ENCODE measurements at regions not wholly inside any gene's neighbourhood (a gene's known extent, or its start where the extent isn't known, plus 50 kb on each side); places are given as distances from the start of the nearest gene placed in this dataset.

DNA sequence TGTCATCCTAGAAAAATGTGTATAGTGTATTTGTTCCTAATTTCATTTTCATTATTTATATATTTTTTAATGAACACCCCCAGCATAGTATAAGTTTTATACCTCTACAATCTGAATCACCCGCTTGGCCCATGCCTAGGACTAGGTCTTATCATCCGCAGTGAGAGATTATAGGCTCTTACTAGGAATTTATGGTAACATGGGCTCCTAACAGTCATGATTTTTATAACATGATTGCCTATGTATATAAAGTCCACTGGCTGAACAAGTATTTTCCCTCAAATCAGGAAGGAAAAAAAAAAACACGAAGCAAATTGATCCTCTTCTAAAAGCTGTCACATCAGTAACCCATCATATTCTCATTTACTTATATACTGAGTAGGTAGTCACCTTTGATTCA lies 666.1 kb upstream of the NRXN1 start:
- intact Hi-C loops (cut with DNase I): no loop called here
- no peak for DNase-seq (ENCODE audit: low spot score)

DNA sequence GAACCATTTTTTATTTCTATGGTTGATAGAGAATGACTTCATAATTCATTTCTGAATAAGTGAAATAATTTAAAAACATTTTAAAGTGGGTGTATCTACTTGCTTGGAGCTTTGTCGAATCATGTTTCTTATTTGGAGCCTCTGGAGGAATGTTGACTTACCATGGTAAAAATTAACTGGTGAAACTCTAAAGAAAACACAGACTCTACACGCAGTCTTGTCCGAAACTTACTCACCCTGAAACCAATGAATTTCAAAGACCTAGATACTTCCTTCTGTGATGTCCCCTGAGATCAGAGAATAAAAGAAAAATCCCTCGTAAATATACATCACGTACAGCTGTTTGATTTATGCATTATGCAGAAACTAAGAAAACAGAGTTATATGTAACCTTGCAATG lies 665.2 kb upstream of the NRXN1 start:
- DNase-seq (ENCODE audit: low spot score): no peak
- intact Hi-C loops (cut with DNase I): no loop called here

DNA sequence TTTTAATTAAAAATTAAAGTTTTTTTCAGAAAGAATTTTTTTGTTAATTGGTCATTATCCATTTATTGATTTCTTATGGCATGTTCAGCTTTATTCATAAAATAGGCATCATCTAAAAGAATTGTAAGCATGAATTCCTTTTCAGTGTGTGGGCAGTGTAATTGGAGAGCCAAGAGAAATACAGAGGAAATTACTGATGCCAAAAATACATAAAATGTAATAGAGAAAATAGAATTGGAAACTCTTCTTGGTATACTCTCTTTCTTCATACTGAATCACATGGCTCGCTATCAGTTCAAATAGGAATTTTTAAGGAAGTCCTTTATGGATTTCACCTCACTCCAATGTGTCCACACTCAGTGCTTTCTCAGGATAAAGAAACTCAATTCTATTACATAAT lies 663.6 kb upstream of the NRXN1 start:
- intact Hi-C loops (cut with DNase I): no loop called here
- no peak for DNase-seq (ENCODE audit: low spot score)

DNA sequence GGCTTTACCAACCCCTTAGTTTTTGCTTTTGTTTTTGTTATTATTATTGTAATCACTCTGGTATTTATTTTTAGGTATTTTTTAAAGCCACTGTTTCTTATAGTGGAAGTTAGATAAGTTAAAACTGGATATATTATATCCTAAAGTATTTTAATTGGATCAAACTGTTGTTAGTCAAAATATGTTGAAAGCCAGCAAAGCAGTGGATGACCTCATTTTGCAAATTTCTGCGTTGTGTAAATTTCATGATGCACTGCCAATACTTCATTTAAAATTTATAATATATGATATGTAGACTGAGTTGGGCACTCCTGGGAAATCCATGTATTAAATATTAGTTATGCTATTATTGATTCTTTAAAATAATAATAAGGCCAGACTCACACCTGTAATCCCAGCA lies 661.7 kb upstream of the NRXN1 start:
- intact Hi-C loops (cut with DNase I): no loop called here

DNA sequence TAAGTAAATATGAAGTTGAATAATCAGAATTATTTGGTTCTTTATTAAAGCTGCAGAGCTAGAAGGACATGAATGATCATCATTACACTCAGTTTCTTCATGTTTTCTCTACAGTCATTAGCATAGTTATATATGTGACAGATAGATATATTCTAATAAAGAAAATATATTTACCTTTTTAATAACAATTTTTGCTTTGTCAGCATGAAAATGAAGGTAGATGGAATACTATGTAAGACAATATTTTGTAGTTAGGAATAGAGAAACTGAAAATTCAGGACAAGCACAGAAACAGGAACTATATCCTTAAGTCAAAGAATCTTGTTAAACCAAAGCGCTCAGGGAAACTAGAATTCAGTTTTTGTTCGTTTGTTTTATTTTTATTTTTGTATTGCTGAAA lies 649.9 kb upstream of the NRXN1 start:
- intact Hi-C loops (cut with DNase I): no loop called here
- no peak for DNase-seq (ENCODE audit: low spot score)

More for the DNA sequence above, 661.7 kb upstream of the NRXN1 start:
- DNase-seq (ENCODE audit: low spot score): no peak

DNA sequence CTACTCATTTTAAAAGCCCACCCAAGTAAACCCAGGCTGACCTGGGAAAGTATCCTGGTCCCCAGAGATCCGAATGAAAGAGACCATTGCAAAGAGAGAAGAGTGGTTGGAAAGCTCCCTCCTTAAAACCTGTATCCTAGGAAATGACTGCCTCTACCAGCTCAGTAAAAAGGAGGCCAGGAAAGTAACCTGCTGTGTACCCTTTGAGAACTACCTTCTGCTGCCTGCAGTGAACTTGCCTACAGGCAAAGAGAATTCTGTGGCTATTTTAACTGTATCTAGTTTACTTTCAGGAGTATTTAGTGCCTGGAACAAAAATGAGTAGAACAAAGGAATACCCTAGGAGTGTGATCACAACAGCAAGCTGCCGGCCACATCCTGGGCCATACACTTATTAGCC lies 641.7 kb upstream of the NRXN1 start:
- intact Hi-C loops (cut with DNase I): no loop called here
- no peak for DNase-seq (ENCODE audit: low spot score)

DNA sequence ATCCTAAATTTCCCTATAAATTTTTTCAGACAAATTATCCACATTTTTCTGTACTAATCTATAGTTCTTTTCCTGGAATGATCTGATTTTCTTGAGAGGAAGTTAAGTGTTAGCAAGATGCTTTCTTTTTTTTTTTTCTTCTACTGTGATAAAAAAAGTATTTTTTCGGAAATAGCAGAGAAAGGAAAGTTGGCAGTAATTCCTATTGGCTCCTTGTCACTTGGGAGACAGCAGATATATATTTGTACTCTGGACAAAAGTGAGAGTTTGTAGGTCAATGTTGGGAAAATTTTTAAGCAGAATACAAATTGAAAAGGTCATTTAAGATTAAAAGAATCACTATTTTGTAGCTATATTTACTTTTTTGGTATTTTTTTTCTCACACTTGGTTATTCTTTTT lies 635.7 kb upstream of the NRXN1 start:
- DNase-seq (ENCODE audit: low spot score): no peak
- intact Hi-C loops (cut with DNase I): no loop called here

DNA sequence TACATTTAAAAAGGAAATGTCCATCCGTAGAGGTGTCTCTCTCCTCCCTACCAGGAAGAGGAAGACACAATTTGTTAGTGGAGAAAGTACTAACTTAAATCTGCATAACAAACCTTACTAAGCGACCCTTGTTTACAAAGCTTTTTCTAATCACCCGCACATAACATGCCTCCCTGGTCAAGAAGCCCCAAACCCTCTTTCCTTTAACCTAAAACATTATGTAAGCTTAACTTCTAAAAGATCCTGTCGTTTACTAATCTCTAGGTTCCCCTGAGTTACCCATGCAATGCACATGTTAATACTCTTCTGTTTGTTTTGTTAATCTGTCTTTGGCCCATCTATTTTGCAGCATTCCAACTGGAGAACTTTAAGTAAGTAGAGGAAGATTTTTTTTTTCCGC lies 630.3 kb upstream of the NRXN1 start:
- DNase-seq (ENCODE audit: low spot score): no peak
- intact Hi-C loops (cut with DNase I): no loop called here

DNA sequence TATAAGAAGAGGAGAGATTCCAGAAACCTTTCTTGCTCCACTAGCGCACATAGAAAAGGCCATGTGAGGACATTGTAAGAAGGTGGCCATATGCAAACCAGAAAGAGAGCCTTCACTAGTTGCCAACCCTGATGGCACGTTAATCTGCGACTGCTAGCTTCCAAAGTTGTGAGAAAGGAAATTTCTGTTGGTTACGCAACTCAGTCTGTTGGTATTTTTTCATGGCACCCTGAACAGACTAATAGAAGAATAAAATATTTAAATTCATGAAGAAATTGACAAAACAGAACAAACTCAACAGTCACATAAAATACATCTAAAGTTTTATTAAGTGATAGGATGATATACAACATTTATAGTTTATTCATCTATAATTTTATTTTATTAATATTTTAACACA lies 625.9 kb upstream of the NRXN1 start:
- no peak for DNase-seq (ENCODE audit: low spot score)
- intact Hi-C loops (cut with DNase I): no loop called here

DNA sequence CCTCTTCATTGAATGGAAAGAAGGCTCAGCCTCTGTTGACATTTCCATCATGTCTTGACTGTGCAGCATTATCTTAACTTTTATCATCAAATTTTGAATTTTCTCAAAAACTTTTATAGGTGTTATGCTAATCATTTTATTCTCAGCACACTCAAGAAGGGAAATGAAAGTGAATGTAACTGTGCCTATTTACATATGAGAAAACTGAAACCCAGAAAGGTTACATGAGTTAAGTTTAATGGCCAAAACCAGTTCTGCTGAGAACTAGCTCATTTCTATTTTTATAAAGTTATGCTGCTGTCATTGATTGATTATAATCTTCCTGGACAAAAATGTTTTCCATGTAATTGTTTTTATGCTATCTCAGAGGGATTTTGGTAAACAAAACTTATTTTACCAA lies 618.8 kb upstream of the NRXN1 start:
- DNase-seq (ENCODE audit: low spot score): no peak
- intact Hi-C loops (cut with DNase I): no loop called here

DNA sequence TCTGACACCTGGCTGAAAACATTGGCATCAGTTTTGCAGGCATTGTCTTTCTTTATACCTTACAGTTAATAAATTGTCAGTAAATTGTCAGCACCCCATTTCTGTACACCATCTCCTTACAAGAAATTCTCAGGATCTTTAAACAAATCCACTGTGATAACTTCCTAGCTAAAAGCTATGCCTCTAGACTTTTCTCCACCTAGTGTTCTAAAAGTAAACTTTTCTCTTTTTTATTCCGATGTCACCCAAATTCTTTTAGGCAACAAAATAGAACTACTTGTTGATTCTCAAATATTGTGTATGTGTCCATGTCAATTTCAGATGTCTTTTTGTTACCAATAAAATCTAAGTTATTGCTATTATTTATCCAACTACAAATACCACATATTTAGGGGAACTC lies 617.4 kb upstream of the NRXN1 start:
- DNase-seq (ENCODE audit: low spot score): no peak
- intact Hi-C loops (cut with DNase I): no loop called here

DNA sequence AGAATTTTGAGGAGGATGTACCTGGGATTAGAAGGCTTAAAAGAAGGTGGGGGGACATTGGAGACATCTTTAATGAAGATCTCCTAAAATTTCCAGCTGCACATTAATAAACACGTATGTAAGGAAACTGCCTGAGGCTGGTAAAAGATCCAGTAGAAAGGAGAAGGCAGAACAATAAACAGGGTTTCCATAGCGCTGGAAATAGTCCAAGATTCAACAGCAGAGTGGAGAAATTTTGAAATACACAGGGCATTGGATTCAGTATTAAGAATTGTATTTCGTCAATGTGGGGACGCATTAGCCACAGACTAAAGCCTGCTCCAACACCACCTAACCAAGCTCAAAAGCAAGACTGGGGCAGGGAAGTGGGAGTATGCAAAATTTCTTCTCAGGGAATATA lies 606.9 kb upstream of the NRXN1 start:
- no peak for DNase-seq (ENCODE audit: low spot score)
- intact Hi-C loops (cut with DNase I): no loop called here

DNA sequence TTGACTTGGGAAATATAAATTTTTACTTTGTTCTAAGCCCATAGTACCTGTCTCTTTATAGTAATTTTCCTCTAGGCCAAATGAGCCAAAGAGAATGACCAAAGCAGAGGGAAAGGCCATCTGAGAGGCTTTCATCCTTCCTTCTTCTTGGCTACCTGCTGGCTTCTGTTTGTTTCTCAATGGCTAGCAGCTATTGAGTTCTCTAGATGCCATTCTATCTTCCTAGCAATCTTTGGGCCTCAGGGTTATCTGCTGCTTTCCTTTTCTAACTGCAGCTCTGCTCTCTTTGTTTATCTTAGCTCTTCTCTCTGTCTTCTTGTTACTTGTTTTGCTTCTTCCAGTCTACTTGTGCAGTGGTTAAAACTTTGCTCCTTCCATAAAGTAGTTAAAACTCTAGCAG lies 601.1 kb upstream of the NRXN1 start:
- intact Hi-C loops (cut with DNase I): no loop called here
- DNase-seq (ENCODE audit: low spot score): no peak

DNA sequence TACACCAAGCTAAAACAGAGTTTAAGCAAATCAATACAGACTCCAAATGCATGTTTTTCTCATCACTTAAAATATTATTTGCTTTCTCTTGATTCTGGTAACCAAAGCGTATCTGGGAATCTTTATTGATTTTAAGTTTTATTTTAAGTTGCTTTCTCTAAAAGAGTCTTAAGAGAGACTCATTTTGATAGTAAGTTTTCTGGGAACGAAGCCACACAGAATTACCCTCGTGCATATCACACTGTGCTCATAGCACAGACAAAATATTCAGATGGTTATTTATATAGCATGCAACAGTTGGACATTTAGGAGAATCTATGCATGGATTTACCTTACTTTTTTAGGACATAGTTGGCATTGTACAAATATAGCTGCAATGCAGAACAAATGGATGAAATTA lies 597.5 kb upstream of the NRXN1 start:
- intact Hi-C loops (cut with DNase I): no loop called here
- DNase-seq (ENCODE audit: low spot score): no peak

DNA sequence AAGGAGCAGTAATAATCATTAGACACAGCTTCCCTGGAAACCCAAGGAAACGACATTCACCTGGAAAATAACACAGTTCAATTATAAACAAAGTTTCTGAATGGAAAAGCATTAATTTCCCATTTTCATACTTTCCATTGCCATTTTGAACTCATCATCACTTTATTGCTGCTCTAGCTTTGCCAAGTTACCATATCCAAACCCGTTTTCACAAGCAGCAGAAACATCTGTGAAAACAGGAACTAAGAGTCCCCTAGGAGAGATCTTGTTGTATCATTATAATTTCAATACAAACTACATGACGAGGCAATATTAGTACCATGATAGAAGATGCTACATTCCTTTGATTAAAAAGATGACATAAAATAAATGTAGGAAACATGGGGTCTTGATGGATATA lies 597.0 kb upstream of the NRXN1 start:
- intact Hi-C loops (cut with DNase I): no loop called here
- DNase-seq (ENCODE audit: low spot score): no peak

DNA sequence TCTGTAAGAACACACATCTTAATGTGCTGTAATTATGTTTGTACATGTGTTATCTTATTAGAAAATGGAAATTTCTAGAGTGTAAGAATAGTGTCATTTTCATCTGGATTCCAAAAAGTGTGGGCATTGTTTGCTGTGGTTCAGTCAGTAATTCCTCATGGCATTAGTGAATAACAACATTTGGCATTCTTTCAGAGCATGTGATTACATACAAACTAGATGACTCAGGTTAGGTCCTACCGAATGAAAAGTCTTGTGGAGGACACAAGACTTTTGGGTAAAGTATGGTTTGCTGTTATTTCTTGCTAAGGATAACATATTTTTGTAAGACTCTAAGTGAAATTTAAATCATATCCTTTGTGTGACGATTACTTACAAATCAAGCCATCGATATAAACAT lies 593.1 kb upstream of the NRXN1 start:
- intact Hi-C loops (cut with DNase I): no loop called here
- DNase-seq (ENCODE audit: low spot score): no peak

DNA sequence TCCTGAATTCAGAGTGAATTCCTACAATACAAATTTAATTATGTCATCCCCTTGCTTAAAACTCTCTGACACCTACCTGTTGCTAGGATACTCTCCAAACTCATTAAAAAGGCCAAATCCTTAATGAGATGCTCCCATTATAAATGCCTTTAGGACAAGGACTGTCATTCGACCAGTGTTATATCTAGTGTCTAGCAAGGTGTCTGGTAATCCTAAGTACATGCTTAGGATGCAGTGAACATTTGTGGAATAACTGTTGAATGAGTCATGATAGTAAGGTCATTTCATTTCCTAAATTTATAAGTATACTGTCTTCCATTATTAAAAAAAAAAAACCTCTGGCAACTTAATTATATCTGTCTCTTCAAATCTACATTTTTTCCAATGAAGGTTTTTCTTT lies 588.9 kb upstream of the NRXN1 start:
- DNase-seq (ENCODE audit: low spot score): no peak
- intact Hi-C loops (cut with DNase I): no loop called here

DNA sequence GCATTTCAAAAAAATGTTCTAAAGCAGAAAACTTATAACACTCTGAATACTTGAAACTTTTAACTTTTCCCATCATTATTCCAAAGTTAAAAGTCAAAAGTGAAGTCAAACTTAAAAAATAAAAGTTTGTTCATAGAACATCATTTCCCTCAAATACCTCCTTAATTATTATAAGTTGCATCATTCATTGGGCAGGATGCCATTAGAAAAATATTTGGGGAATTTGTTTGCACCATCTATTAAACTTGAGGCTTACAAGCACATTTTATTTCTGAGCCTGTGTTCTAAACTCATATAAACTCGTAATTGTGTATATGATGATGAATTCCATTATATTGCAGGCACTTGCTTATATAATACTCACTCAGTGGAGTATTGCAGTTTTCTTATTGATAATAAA lies 588.0 kb upstream of the NRXN1 start:
- no peak for DNase-seq (ENCODE audit: low spot score)
- intact Hi-C loops (cut with DNase I): no loop called here

DNA sequence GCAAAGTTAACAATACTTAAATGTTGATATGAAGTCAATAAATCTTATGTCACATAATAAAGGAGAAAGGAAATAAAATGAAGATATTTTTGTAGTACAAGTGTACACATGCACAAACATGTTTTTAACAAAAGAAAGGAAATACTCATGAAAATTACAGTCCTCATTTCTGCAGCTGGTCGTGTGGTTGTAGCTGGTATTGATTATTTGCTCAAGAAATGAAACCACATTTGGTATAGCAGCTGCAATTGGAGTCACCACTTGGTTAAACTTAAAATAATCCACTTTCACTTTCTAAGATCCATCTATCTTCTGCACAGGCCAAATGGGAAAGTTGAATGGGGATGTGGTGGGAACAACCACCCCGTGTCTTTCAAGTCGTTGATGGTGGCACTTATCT lies 580.5 kb upstream of the NRXN1 start:
- intact Hi-C loops (cut with DNase I): no loop called here
- DNase-seq (ENCODE audit: low spot score): no peak

DNA sequence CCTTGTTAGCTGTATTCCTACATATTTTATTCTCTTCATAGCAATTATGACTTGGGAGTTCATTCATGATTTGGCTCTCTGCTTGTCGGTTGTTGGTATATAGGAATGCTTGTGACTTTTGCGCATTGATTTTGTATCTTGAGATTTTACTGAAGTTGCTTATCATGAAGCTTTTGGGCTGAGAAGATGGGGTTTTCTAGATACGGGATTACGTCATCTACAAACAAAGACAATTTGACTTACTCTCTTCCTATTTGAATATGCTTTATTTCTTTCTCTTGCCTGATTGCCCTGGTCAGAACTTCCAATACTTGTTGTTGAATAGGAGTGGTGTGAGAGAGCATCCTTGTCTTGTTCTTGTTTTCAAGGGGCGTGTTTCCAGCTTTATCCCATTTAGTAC lies 569.8 kb upstream of the NRXN1 start:
- DNase-seq (ENCODE audit: low spot score): no peak
- intact Hi-C loops (cut with DNase I): no loop called here

DNA sequence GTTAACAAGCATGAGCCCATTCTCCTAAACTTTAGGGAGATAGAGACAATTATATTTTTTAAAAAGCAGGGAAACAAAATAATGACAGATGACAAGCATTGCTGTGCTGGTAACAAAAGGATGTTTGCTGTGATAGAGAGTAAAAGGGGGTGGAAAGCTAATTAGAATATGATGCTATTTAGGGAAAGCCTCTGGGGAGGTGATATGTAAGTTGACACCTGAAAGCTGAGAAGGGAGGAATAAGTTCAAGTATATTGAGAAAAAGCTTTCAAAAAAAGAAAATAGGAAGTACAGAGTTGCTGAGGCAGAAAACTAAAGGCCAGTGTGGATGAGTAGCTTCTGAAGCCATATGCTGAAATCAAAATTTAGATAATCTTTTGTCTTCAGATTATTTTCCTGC lies 565.2 kb upstream of the NRXN1 start:
- DNase-seq (ENCODE audit: low spot score): no peak
- intact Hi-C loops (cut with DNase I): no loop called here

DNA sequence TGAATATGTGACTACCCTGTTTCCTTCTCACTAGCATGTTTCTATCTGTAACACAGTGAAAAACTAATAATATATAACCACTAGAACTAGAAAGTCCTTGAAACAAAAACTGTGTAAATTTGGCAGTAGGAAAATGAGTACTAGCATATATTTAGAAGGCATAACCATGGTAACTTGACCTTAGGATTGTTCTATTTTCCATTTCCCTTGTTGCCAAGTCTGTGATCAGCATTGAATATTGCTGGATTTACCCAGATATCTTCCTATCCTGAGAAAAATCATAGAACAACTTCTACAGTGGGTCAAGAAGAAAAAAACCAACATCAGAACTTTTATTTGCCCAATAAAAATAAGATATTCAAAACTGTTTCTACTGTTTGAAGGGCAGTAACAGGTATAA lies 563.9 kb upstream of the NRXN1 start:
- no peak for DNase-seq (ENCODE audit: low spot score)
- intact Hi-C loops (cut with DNase I): no loop called here

Data from posterior vena cava (tissue), 2 donors.